Natural killer cell (primary cell): ENCODE measurements at regions not wholly inside any gene's neighbourhood (a gene's known extent, or its start where the extent isn't known, plus 50 kb on each side); places are given as distances from the start of the nearest gene placed in this dataset.

Experiments
- ATAC-seq, 3 donors: fragments of 150-1000 bp in 2 of 3; fragments of 200-7000 bp in 1 of 3; cut with Tn5 transposase; 1 replicate in 1 of 3; 2 replicates in 2 of 3; pipeline ENCODE4 v1.10.0; 2021; ENCODE audit warnings: mild to moderate bottlenecking in 2 of 3, moderate library complexity in 2 of 3
- DNase-seq, 2 donors: peaks; one replicate each; pipeline versions ENCODE4 v3.0.0 to v3.0.0-alpha.2; 2013 to 2021; ENCODE audit warnings: mixed read lengths in 1 of 2
- H3K27ac ChIP-seq: one replicate; pipeline ENCODE4 v1.5.1; 2013; ENCODE audit warnings: mild to moderate bottlenecking, low read length
- H3K27me3 ChIP-seq: one replicate; pipeline ENCODE4 v1.6.1; 2013; ENCODE audit warnings: low read length; ENCODE audit not compliant: control insufficient read depth, insufficient read depth
- H3K36me3 ChIP-seq: one replicate; pipeline ENCODE4 v1.6.1; 2013; ENCODE audit warnings: low read length; ENCODE audit not compliant: control insufficient read depth, insufficient read depth
- H3K4me1 ChIP-seq: one replicate; pipeline ENCODE4 v1.6.1; 2013; ENCODE audit warnings: low read length; ENCODE audit not compliant: control insufficient read depth, insufficient read depth
- H3K4me3 ChIP-seq: one replicate; pipeline ENCODE4 v1.5.1; 2013; ENCODE audit warnings: low read length
- H3K9me3 ChIP-seq: one replicate; pipeline ENCODE4 v1.6.1; 2013; ENCODE audit warnings: low read length; ENCODE audit not compliant: control insufficient read depth, insufficient read depth
- H3K27ac Mint-ChIP-seq, 2 donors: one replicate each; pipeline ENCODE4 v1.8.0; 2022; ENCODE audit warnings: mild to moderate bottlenecking in 2 of 2, mixed read lengths in 2 of 2, moderate library complexity in 1 of 2
- H3K27me3 Mint-ChIP-seq, 2 donors: one replicate each; pipeline ENCODE4 v1.8.0; 2022; ENCODE audit warnings: low read depth in 2 of 2, mixed read lengths in 2 of 2
- H3K36me3 Mint-ChIP-seq: one replicate; pipeline ENCODE4 v1.8.0; 2022; ENCODE audit warnings: mixed read lengths
- H3K4me1 Mint-ChIP-seq, 2 donors: one replicate each; pipeline ENCODE4 v1.8.0; 2022; ENCODE audit warnings: mixed read lengths in 2 of 2
- H3K4me3 Mint-ChIP-seq: one replicate; pipeline ENCODE4 v1.8.0; 2022; ENCODE audit warnings: mild to moderate bottlenecking, moderate library complexity, mixed read lengths
- H3K9me3 Mint-ChIP-seq, 2 donors: one replicate each; pipeline ENCODE4 v1.8.0; 2022; ENCODE audit warnings: mixed read lengths in 2 of 2
- CTCF ChIP-seq: fragments of 200-600 bp; IDR thresholded peaks from one replicate; pipeline ENCODE4 v1.8.0; 2022; ENCODE audit warnings: antibody characterized with exemption
- WGBS: methylation state at CpG from one replicate; pipeline ENCODE4 v1.1.7; 2013; ENCODE audit warnings: missing lambda C conversion rate; ENCODE audit not compliant: insufficient coverage; 5-methylcytosine and 5-hydroxymethylcytosine counted together
- intact Hi-C: fragments of 100-400 bp; cut with micrococcal nuclease; formaldehyde crosslinking; loops from one replicate; pipeline ENCODE4 v1.14.2; 2022

GRCh38 chr2:128584296-128584890, 265.7 kb upstream of the HS6ST1 start:
- Histone ChIP-seq H3K27ac (no peak overlapping the region), H3K27me3 (no peaks in the 10 kb centered on the region), H3K4me1 (no peaks in the 10 kb centered on the region), H3K4me3 (no peak overlapping the region), H3K9me3 (no peaks in the 10 kb centered on the region), H3K36me3 (no peaks in the 10 kb centered on the region)
- no peaks in the 10 kb centered on the region for H3K4me1 Mint-ChIP-seq
- DNase-seq: no peak
- no peak for TF ChIP-seq CTCF
- no peak overlapping the region for H3K4me3 Mint-ChIP-seq
- 84% methylated on average over 8 of the region's 8 CpGs for WGBS
- ATAC-seq: no peak
- H3K27ac Mint-ChIP-seq: no peak overlapping the region
- intact Hi-C loops: no loop called here
- H3K9me3 Mint-ChIP-seq: no peaks in the 10 kb centered on the region
- H3K27me3 Mint-ChIP-seq: peaks cover 0 to 7% of the 10 kb centered on the region in 2 donors
- no peaks in the 10 kb centered on the region for H3K36me3 Mint-ChIP-seq

GRCh38 chr2:128585706-128586105, 267.0 kb upstream of the HS6ST1 start:
- H3K27ac Mint-ChIP-seq: no peak overlapping the region
- H3K27me3 Mint-ChIP-seq: peaks cover 0 to 7% of the 10 kb centered on the region in 2 donors
- H3K4me3 Mint-ChIP-seq: no peak overlapping the region
- no peaks in the 10 kb centered on the region for H3K27me3 ChIP-seq
- no peak for DNase-seq
- no peaks in the 10 kb centered on the region for H3K4me1 ChIP-seq
- no peak for TF ChIP-seq CTCF
- no peaks in the 10 kb centered on the region for H3K4me1 Mint-ChIP-seq
- no peak for ATAC-seq
- intact Hi-C loops: no loop called here
- no peak overlapping the region for H3K27ac ChIP-seq
- H3K36me3 Mint-ChIP-seq: no peaks in the 10 kb centered on the region
- H3K4me3 ChIP-seq: no peak overlapping the region
- no peaks in the 10 kb centered on the region for H3K9me3 Mint-ChIP-seq
- 93% methylated on average over 2 of the region's 3 CpGs for WGBS
- no peaks in the 10 kb centered on the region for H3K9me3 ChIP-seq
- no peaks in the 10 kb centered on the region for H3K36me3 ChIP-seq

- no peaks in the 10 kb centered on the region for H3K36me3 Mint-ChIP-seq
- intact Hi-C loops: no loop called here
- no peak for DNase-seq
- H3K4me3 Mint-ChIP-seq: no peak overlapping the region
- no peak for TF ChIP-seq CTCF
- no peaks in the 10 kb centered on the region for H3K4me1 Mint-ChIP-seq
- no peaks in the 10 kb centered on the region for H3K4me1 ChIP-seq
- 99% methylated on average over 6 of the region's 6 CpGs for WGBS
- no peak overlapping the region for H3K4me3 ChIP-seq
- H3K27me3 ChIP-seq: no peaks in the 10 kb centered on the region
- no peaks in the 10 kb centered on the region for H3K9me3 ChIP-seq
- no peak overlapping the region for H3K27ac Mint-ChIP-seq
- H3K36me3 ChIP-seq: no peaks in the 10 kb centered on the region
- ATAC-seq: no peak
- H3K9me3 Mint-ChIP-seq: no peaks in the 10 kb centered on the region
- H3K27me3 Mint-ChIP-seq: peaks cover 0 to 4% of the 10 kb centered on the region in 2 donors
- H3K27ac ChIP-seq: no peak overlapping the region
Observed at GRCh38 chr2:128589681-128590080, 271.0 kb upstream of the HS6ST1 start.

GRCh38 chr2:128590309-128591021, 271.8 kb upstream of the HS6ST1 start:
- H3K27me3 Mint-ChIP-seq: peaks cover 0 to 4% of the 10 kb centered on the region in 2 donors
- no peaks in the 10 kb centered on the region for H3K36me3 Mint-ChIP-seq
- Histone ChIP-seq H3K4me3 (no peak overlapping the region), H3K4me1 (no peaks in the 10 kb centered on the region), H3K36me3 (no peaks in the 10 kb centered on the region), H3K27me3 (no peaks in the 10 kb centered on the region), H3K9me3 (no peaks in the 10 kb centered on the region), H3K27ac (no peak overlapping the region)
- no peak overlapping the region for H3K27ac Mint-ChIP-seq
- no peak for ATAC-seq
- no peak for DNase-seq
- no peak for TF ChIP-seq CTCF
- no peaks in the 10 kb centered on the region for H3K9me3 Mint-ChIP-seq
- intact Hi-C loops: no loop called here
- no peak overlapping the region for H3K4me3 Mint-ChIP-seq
- WGBS: 91% methylated on average over 12 of the region's 12 CpGs
- no peaks in the 10 kb centered on the region for H3K4me1 Mint-ChIP-seq
